NCI-H82 treated with DMSO at 0.1 percent for 48 hours (cell line): ENCODE measurements at regions not wholly inside any gene's neighbourhood (a gene's known extent, or its start where the extent isn't known, plus 50 kb on each side); places are given as distances from the start of the nearest gene placed in this dataset.
"Not testable (repeated sequence)": the region's sequence is repeated elsewhere in the genome, so short reads cannot be mapped to it uniquely, and the experiment has no call there.

Experiments
- DNase-seq: peaks from one replicate; lab custom pipeline; 2025; ENCODE audit not compliant: unreplicated experiment; lab: John Stamatoyannopoulos, UW

- DNase-seq: no peak
Measured at GRCh38 chr5:123992641-123993040, 480.7 kb downstream of the CSNK1G3 start.

- no peak for DNase-seq
Measured at GRCh38 chr5:123987956-123988355, 476.0 kb downstream of the CSNK1G3 start.

- DNase-seq: no peak
Measured at GRCh38 chr5:123976379-123977033, 464.5 kb downstream of the CSNK1G3 start.

GRCh38 chr5:123975521-123975920, 463.5 kb downstream of the CSNK1G3 start:
- DNase-seq: not testable (repeated sequence)

- DNase-seq: no peak
Measured at GRCh38 chr5:123966781-123967180, 454.8 kb downstream of the CSNK1G3 start.

- no peak for DNase-seq
Measured at GRCh38 chr5:123965626-123966025, 453.6 kb downstream of the CSNK1G3 start.

GRCh38 chr5:123964884-123965283, 452.9 kb downstream of the CSNK1G3 start:
- no peak for DNase-seq

GRCh38 chr5:123960526-123960925, 448.5 kb downstream of the CSNK1G3 start:
- DNase-seq: no peak

- no peak for DNase-seq
Measured at GRCh38 chr5:123951582-123951977, 439.6 kb downstream of the CSNK1G3 start.

- no peak for DNase-seq
Measured at GRCh38 chr5:123950701-123951581, 439.0 kb downstream of the CSNK1G3 start.

GRCh38 chr5:123949807-123950340, 437.9 kb downstream of the CSNK1G3 start:
- DNase-seq: no peak

- no peak for DNase-seq
Measured at GRCh38 chr5:123949043-123949804, 437.2 kb downstream of the CSNK1G3 start.

- DNase-seq: no peak
Measured at GRCh38 chr5:123947797-123948196, 435.8 kb downstream of the CSNK1G3 start.

GRCh38 chr5:123945548-123945947, 433.6 kb downstream of the CSNK1G3 start:
- DNase-seq: peak; percentile 70

GRCh38 chr5:123943151-123943550, 431.2 kb downstream of the CSNK1G3 start:
- DNase-seq: no peak

GRCh38 chr5:123940416-123940815, 428.4 kb downstream of the CSNK1G3 start:
- DNase-seq: no peak

- DNase-seq: peak; percentile 3
Measured at GRCh38 chr5:123937230-123937629, 425.3 kb downstream of the CSNK1G3 start.

- no peak for DNase-seq
Measured at GRCh38 chr5:123936548-123936947, 424.6 kb downstream of the CSNK1G3 start.

- DNase-seq: not testable (repeated sequence)
Measured at GRCh38 chr5:123933812-123934211, 421.8 kb downstream of the CSNK1G3 start.

- no peak for DNase-seq
Measured at GRCh38 chr5:123929055-123929474, 417.1 kb downstream of the CSNK1G3 start.

GRCh38 chr5:123928401-123928800, 416.4 kb downstream of the CSNK1G3 start:
- DNase-seq: peak; percentile 72
